ENCODE measurements at regions not wholly inside any gene's neighbourhood (a gene's known extent, or its start where the extent isn't known, plus 50 kb on each side); places are given as distances from the start of the nearest gene placed in this dataset.

GRCh38 chr3:186487819-186488218 lies 56.4 kb downstream of the CRYGS start:
- TF ChIP-seq, protein P1, sequence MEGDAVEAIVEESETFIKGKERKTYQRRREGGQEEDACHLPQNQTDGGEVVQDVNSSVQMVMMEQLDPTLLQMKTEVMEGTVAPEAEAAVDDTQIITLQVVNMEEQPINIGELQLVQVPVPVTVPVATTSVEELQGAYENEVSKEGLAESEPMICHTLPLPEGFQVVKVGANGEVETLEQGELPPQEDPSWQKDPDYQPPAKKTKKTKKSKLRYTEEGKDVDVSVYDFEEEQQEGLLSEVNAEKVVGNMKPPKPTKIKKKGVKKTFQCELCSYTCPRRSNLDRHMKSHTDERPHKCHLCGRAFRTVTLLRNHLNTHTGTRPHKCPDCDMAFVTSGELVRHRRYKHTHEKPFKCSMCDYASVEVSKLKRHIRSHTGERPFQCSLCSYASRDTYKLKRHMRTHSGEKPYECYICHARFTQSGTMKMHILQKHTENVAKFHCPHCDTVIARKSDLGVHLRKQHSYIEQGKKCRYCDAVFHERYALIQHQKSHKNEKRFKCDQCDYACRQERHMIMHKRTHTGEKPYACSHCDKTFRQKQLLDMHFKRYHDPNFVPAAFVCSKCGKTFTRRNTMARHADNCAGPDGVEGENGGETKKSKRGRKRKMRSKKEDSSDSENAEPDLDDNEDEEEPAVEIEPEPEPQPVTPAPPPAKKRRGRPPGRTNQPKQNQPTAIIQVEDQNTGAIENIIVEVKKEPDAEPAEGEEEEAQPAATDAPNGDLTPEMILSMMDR (IDR thresholded peaks at IDR 0.05) = no peak
- no peak for TF ChIP-seq ZFX (IDR thresholded peaks at IDR 0.05; ENCODE audit: borderline replicate concordance)
- no peak overlapping the region for H3K27ac ChIP-seq

- TF ChIP-seq, protein P1 (IDR thresholded peaks at IDR 0.05) = no peak
- no peak for TF ChIP-seq ZFX (IDR thresholded peaks at IDR 0.05; ENCODE audit: borderline replicate concordance)
- no peak overlapping the region for H3K27ac ChIP-seq
These were observed 57.1 kb downstream of the CRYGS start for GRCh38 chr3:186487037-186487436.

- TF ChIP-seq, protein P1 (IDR thresholded peaks at IDR 0.05) = no peak
- H3K27ac ChIP-seq = no peak overlapping the region
These were observed 60.4 kb downstream of the CRYGS start for GRCh38 chr3:186483611-186484340.

GRCh38 chr3:186481526-186481925 lies 62.7 kb downstream of the CRYGS start:
- TF ChIP-seq ZFX (IDR thresholded peaks at IDR 0.05; ENCODE audit: borderline replicate concordance) = no peak
- TF ChIP-seq, protein P1 (IDR thresholded peaks at IDR 0.05) = no peak
- no peak overlapping the region for H3K27ac ChIP-seq

GRCh38 chr3:186477876-186478275 lies 66.3 kb downstream of the CRYGS start:
- TF ChIP-seq, protein P1 (IDR thresholded peaks at IDR 0.05) = no peak
- TF ChIP-seq ZFX (IDR thresholded peaks at IDR 0.05; ENCODE audit: borderline replicate concordance) = no peak

DNA sequence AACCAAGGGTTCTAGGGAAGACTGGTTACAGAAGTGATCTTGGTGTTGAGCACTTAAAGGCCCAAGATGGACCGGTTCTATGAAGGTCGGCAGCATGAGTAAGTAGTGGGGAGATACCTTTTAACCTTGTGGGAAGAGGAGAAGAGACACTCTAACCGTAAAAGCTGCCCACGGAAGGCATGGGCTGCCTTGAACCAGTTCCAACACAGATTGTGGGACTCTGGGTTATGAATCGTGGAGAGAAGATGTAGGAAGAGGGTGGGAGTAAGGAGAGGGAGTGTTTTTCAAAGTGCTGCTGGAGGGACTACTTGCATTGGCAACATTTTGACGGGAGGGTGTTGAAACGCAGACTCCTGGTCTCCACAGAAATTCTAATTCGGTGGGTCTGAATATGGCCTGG lies 67.1 kb downstream of the CRYGS start:
- no peak overlapping the region for H3K27ac ChIP-seq
- TF ChIP-seq, protein P1 (IDR thresholded peaks at IDR 0.05) = no peak
- no peak for TF ChIP-seq ZFX (IDR thresholded peaks at IDR 0.05; ENCODE audit: borderline replicate concordance)

More at GRCh38 chr3:186477876-186478275, 66.3 kb downstream of the CRYGS start:
- no peak overlapping the region for H3K27ac ChIP-seq

DNA sequence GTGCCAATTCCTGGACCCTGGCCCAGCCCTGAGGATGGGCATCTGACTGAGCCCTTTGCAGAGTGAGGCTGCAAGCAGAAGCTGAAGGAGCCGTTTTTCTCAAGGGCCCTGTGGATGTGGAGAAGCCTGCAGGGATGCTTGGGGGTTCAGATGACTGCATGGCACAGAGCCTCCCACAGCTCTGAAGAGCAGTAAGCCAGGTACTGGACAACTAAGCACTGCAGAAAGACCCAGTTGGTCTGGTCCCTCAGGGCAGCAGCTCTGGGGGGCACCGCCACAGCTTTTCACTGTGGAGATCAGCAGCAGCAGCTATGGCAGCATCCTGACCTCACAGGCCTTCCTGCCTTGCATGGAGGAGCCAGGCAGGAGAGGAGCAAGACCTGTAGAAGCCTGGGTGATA lies 67.6 kb downstream of the CRYGS start:
- TF ChIP-seq, protein P1 (IDR thresholded peaks at IDR 0.05) = no peak
- TF ChIP-seq ZFX (IDR thresholded peaks at IDR 0.05; ENCODE audit: borderline replicate concordance) = no peak
- H3K27ac ChIP-seq = no peak overlapping the region
